Activated CD8-positive, alpha-beta memory T cell treated with anti-CD3 and anti-CD28 coated beads, Interleukin-2, amount 50 U/mL, for 24 hours (primary cell): ENCODE measurements at regions not wholly inside any gene's neighbourhood (a gene's known extent, or its start where the extent isn't known, plus 50 kb on each side); places are given as distances from the start of the nearest gene placed in this dataset.
"Not testable (repeated sequence)": the region's sequence is repeated elsewhere in the genome, so short reads cannot be mapped to it uniquely, and the experiment has no call there.

Experiments
- DNase-seq: peaks from one replicate; pipeline ENCODE4 v3.0.0-alpha.2; 2020; ENCODE audit errors: extremely low read depth

DNA sequence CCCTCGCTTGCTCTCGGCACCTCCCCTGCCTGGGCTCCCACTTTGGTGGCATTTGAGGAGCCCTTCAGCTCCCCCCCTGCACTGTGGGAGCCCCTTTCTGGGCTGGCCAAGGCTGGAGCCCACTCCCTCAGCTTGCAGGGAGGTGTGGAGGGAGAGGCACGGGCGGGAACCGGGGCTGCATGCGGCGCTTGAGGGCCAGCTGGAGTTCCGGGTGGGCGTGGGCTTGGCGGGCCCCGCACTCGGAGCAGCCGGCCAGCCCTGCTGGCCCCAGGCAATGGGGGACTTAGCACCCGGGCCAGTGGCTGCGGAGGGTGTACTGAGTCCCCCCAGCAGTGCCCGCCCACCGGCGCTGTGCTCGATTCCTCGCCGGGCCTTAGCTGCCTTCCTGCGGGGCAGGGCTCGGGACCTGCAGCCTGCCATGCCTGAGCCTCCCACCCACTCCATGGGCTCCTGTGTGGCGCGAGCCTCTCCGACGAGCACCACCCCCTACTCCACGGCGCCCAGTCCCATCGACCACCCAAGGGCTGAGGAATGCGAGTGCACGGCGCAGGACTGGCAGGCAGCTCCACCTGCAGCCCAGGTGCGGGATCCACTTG, 730.0 kb upstream of the SEMA6A start:
- DNase-seq = not testable (repeated sequence)

DNA sequence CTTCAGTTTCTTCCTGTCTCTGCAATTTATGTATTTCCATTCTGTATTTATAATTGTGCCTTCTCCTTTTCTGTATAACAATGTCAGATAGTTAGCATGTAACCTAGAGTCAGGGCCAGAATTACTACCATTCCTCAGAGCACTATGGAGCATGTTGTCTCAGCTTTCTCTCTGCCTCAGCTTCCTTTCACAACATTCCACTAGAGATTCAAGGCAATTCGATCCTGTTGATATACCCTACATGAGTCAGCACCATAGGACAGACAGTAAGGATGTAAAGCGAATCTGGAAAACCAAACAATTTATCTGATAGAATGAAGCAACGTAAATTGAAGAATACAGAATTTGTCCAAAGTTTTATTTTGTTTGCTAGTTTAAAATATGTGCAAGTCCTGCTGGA, 728.3 kb upstream of the SEMA6A start:
- DNase-seq = no peak

DNA sequence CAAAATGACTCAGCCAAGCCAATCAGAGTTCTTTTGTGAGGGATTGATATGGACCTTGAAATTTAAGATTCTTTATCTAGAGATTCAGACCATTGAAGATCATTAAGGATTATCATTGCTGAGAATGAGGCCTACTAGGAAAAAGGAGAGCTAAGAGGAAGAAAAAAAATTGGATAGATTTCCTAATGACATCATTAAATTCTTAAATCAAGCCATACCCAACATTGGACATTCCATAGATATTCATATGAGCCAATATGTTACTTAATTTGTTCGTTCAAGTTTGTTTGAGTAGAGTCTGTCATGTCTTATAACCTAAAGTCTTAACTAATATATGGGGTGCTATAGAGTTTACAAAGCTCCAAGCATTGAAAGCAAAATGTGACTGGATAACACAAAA, 727.9 kb upstream of the SEMA6A start:
- no peak for DNase-seq

DNA sequence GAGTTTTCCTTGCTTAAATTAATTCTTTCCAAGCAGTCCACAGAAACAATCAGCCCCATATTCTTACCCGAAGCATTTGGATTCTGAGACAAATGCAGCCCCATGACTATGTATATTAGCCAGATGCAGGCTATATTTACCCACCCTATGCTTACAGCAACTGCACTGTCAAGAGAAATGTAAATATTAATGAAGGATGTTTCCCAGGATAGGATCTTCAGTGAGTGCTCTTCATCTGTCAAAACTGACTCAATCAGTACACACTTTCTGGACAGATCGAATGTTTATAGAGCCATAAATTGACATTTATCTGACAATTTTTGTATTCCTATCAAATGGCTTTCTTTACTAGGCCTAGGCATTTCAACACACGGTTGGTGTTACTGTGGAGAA, 725.3 kb upstream of the SEMA6A start:
- DNase-seq = no peak

DNA sequence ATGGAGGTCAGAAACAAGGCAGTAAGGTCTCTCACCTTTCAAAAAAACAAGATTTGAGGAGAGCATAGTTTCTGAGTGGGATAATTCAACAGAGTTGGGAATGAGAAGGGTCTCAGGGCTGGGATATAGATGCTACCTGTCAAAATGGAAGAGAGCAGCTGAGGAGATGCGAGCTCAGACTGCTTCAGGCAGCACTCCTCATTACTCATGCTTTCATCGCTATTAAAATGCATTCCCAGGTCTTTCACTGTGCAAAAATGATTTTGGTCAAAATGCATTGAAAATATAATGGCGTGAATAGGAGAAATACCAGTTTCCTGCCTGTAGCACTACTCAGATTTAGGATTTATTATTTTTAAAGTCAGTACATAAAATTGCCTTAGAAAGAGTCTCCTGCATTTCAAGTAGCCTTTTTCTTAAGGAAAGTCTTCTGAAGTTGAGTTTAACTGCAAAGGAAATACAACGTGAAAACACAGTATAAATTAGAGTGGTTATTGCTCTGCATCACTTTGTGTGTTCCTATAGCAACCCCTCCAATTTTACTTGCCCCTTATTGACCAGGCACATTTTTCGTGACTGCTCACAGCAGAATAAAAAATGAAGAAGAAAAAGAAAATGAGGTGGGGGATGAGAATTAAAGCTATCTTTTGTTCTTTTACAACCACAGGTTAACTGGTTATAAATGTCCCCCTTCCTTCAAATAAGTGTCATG, 724.8 kb upstream of the SEMA6A start:
- DNase-seq = no peak

DNA sequence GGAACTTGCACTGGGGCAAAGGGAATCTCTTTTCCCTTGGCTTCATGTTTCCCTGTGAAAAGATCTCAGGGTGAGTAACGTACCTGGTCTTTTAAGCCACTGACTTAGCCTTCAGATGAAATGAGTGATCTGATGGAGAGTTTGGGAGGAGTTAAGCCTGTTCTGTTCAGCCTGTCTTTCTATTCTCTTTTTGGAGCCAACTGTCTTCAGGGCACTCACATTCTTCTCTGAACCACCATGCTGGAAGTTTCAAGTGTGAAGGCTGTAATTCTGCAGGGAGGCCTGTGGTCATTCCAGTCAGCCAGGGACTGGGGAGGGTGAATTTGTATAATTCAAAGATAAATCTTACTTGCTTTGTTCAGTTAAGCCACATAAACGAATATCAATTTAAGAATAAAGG, 722.2 kb upstream of the SEMA6A start:
- no peak for DNase-seq

DNA sequence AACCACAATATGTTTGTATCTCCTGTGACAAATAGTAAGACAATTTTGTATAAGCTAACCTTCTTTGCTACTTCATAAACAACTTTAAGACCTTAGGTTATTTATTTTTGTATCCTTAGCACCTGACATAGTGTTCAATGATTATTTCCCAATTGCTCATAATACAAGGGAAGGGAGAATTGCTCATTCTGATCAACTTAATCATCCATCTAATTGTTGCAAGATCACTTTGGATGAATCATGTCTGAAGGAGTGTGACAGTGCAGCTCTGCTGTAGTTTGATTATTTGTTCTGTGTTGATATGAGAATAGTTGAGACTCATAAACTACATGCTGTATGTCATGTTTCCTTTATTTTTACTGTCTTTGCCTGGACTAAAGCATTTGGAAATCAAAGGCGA, 721.3 kb upstream of the SEMA6A start:
- no peak for DNase-seq

DNA sequence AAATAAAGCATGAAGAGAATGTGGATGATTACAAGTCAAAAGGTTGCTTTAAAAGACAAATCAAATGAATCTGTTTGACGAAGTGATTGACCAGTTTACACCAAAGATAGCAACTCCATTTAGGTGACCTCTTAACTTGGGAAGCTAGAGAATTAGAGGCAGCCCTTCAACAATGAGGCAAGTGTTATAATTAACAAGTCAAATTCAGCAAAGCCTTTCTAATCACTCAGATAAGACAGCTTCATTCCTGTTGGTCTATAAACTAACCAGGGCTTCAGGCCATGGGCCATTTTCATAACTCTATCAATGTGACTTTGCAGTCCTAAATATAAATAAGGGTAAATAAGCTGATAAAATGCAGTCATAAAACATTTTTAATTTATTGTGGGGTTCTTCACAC, 712.2 kb upstream of the SEMA6A start:
- no peak for DNase-seq

DNA sequence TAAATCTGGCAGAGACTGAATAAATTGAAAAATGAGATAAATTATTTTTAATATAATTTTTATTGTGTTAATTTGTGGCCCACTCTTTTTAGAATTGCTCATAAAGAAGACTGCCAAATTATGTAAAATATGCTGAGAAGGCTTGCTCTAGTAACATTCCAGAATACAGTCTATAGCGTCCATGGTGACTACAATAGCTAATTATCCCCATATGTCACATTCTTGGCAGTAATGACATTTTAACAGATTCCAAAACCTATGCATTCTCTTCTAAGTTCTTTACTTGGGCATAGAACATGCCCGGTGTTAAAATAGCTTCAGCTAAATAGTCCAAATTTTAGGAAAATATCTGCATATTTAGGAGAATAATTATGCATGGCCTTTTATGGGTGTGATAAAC, 697.0 kb upstream of the SEMA6A start:
- no peak for DNase-seq

DNA sequence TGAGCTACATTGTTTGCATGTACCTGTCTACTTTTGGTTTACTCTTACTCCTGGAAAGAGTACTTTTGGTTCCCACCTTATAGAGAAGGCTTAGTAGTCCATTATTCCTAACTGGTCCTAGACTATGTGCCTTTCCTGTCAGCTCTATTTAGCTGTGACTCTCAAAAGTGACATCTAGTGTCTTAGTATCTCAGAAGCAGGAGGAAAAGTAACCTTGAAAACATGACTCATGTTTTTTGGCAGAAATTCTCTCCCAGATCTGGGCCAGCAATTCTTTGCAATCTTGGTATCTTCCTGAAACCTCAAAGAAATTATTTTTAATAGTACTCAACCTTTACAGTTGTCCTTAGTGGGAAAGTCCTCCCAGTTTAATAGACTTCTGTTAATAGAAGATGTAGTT, 691.7 kb upstream of the SEMA6A start:
- no peak for DNase-seq

DNA sequence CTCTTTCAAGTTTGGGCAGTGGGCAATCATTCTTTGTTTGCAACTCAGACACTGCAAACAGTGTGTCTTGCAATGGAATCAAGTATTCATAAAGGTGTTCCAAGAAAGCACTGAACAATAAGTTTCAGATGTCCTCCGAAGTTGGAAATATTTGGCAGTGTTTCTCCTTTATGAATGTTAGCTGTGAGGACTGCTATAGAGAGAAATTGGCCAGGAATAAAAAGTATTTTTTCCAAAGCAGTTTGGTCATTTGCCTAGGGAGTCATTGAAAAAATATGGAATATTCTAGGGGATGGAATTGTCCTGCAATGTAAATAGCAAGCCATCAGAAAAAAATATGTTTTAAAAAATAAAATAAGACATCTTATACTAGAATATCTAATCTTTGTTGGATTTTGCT, 688.6 kb upstream of the SEMA6A start:
- no peak for DNase-seq

DNA sequence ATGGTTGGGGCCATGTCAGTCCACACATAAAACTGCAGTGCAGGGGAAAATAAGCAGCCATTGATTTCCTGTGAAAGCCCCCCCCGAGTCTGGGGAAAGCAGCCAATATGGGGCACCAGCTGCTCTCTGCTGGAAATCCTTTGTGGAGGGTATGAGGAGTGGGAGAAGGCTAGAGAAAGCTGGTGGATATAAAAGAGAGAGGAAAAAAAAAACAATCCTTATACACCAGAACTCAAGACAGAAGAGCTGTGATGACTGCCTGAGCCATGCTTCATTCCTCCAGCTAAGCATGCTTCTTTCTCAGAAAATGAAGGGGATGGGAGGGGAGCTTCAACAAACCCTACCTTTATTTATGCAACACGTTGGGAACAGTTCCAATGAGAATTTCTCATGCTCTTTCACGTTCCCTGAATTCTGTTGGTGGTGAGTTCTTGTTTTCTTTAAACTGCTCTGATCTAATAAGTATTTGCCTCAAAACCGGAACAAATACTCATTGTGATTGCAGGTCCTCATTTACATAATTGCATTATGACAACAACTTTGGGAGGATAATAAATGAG, 688.0 kb upstream of the SEMA6A start:
- DNase-seq = no peak

DNA sequence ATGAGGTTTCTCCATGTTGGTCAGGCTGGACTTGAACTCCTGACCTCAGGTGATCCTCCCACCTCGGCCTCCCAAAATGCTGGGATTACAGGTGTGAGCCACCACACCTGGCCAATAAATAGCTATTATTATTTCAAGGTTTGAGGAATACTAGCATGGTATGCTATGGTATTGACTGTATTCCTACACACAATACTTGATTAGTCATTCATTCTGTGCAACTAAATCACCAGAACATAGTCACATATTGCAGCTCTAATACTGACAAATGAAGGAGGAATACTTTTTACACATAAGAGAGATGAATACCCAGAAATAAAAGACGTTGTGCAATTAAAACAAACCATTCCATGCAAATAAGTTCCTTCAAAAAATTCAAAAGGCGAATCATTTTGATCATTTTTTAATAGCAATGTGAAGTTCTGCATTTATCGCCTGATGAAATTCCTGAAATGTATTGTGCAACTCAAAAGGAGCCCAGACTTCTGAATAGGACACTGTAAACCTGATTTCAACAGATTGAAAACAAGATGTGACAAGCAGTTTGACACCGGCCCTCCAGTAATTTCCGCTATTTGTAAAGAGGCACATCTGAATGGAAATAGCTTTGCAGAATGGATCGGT, 687.4 kb upstream of the SEMA6A start:
- no peak for DNase-seq

DNA sequence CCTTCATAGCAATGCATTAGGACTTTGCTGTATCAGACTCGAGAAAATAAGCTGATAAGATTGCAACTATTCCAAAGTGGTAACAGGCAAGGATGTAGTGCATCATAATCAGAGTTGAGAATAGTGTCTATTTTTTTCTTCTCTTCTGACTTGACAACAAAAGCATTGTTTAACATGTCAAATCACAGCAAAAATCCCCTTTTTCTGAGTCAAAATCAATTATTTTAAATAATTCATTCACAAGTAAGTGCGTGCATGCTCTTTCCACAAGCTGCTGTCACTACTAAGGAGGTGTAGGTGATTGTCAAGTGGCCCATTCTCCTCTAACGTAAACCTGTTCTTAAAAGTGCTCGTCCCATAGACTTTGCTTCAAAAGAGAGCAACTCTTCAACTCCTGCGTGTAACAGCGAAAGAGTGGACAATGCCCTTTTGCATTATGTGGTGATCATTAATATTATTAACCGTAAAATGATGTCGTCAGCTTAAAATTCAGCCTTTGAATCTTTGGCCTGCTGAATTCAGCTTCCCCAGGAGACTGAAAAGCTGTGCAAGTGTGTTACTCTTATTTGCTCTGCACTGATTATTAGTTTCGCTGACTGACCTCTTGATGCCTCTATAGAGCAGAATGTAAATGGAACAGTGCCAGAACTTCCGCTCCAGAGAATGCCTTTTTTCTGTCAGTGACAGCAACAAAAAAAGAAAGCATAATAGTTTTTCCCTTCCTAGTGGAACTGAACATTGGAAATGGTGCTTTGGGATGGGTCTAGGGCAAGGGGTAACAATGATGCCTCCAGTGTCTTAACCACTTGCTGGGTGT, 680.8 kb upstream of the SEMA6A start:
- DNase-seq = no peak

DNA sequence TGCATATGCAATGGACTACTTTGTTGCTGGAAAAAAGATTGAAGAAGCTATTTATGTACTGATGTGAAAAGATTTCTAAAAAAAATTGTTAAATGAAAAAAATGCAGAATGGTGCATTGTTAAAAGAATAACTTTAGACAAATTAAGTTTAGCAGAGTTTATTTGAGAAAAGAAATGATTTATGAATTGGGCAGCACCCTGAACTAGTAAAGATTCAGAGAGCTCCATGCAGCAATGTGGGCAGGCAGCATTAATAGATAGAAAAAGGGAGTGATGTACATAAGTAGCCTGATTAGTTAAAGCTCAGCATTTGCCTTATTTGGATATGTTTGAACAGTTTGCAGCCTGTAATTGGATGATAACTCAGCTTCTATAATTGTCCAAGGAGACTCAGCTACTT, 677.9 kb upstream of the SEMA6A start:
- DNase-seq = no peak

DNA sequence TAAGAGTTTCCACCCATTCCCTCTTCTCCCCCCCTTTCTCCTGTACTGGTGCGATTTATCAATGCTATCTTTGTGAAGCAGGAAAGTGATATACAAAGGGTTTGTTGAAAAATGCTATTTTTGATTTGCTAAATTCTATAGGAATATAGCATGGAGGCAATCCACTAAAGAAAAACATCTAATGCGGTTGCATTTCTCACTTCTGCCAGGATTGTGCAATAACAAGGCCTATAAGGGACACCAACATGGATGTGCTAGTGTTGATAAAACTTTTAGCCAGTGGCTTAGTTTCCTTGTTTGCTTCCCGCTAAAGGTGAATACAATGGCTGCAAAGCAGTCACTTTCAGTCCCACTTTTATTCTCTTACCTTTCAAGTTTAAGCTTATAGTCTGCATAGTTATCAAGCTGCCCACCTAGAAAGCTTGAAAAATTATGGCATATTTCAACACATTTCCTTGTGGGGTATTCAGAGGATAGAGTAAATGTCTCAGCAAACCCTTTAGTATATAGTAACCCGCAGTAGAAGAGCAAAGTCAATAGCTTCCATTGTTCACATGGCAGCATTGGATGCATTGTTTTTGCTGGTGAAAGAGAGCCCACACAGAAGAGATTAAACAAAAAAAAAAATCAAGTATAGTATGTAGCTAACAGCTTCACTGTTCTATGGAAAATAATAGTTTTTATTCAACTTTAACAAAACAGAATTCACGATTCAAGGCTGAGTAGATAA, 674.6 kb upstream of the SEMA6A start:
- DNase-seq = no peak

DNA sequence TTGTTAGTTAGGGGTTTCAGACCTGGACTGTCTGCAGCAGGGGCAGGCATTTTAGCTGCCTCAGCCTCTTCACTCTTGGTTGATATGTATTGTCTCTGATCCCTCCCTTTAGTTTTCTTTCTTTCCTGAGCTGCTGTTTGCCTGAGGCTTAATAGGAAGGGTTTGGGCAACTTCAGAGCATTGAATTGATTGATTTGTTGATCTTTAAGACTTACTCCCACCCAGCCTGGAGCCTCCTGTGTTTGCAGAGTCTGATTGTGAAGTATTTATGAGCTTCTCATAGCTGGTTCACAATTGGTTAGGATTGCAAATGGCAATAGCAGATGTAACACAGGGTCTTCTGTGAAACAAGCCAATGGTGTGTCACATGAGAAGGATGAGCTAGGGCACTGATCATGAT, 671.8 kb upstream of the SEMA6A start:
- no peak for DNase-seq

DNA sequence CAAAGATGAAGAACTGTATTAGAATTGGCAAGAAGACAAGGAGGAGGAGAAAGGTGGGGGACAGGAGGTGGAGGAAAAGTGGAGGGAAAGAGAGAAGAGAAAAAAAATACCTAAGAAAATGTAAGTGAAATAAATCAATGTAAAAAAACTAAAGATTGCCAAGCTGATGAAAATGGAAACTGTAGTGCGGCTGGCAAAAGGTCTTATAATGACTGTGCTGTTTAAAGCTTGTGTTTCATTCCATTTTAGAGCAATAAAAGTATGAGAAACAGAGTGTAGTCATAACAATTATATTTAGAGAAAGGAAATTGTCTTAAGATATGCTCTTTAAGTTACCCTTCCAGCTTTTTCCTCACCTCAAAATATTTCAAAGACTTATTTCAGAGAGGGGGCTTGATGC, 670.5 kb upstream of the SEMA6A start:
- no peak for DNase-seq

DNA sequence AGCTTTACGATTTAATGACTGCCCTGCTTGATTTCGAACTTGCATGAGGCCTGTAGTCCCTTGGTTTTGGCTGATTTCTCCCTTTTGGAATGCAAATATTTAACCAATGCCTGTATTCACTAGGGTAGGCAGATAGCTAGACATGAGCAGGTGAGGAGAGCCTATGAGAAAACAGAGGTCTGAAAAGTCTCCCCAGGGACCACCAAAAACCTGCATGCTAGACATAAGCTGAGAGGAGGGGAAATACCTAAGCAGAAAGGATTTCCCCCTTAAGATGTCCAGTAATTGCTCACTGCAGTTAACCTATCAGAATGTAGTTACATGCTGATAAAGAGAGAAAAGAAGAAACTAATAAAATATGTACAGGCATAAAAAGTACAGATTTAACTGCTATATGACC, 667.4 kb upstream of the SEMA6A start:
- no peak for DNase-seq

DNA sequence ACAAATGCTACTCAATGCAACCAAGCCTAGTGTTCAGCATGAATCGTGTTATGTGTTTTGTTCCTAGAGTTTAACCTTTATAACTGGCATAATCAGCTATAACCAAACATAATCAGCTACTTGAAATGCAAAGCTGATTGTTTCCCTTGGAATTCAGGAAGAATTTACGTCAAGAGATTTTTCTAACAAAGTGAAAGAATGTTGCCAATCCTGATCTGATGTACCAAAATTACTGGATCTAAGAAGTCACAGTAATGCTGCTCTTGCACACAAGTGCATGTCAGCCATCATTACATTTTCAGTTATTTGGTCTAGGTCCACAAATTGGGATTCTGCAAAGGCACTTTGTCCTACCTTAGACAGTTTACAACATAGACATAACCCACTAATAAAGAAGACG, 662.3 kb upstream of the SEMA6A start:
- DNase-seq = no peak

DNA sequence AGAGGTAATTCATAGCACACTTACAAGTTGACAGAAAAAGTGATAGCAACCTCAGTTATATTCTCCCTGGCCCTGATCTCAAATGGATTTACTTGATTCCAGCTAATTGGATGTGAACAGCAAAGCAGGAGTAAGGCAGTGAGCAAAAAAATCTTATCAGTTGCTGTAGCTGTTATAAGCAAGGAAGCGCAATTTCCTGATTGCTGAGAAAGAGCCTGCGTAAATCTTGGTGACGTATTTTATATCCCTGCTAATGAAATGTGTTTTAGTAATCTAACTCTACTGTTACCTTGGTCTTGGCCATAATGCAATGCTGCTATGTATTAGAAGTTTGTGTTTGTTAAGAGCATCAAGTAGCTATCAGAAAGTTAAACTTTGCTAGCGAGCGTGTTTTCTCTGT, 661.2 kb upstream of the SEMA6A start:
- no peak for DNase-seq

DNA sequence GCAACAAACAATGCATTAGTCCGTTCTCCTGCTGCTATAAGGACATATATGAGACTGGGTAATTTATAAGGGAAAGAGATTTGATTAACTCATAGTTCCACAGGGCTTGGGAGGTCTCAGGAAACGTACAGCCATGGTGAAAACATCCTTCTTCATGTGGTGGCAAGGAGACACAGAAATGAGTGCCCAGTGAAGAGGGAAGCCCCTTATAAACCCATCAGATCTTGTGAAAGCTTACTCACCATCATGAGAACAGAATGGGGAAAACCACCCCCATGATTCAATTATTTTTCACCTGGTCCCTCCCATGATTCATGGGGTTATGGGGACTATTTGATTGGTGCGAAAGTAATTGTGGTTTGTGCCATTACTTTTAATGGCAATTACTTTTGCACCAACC, 655.8 kb upstream of the SEMA6A start:
- DNase-seq = no peak
